Head of caudate nucleus (tissue), 42 donors: ENCODE measurements at regions not wholly inside any gene's neighbourhood (a gene's known extent, or its start where the extent isn't known, plus 50 kb on each side); places are given as distances from the start of the nearest gene placed in this dataset.
"Not testable (repeated sequence)": the region's sequence is repeated elsewhere in the genome, so short reads cannot be mapped to it uniquely, and the experiment has no call there.

Experiments
- DNase-seq, 42 donors: peaks; one replicate each; pipeline versions ENCODE4 v3.0.0 to v3.0.0-alpha.2; 2020 to 2021; ENCODE audit warnings: mixed read lengths in 7 of 42
- intact Hi-C: fragments of 100-400 bp; cut with DNase I; formaldehyde crosslinking; loops from one replicate; pipeline ENCODE4 v1.15.0; 2022

- intact Hi-C loops = no loop called here
- DNase-seq = no peak
Observed at GRCh38 chr6:92688342-92688741, 731.0 kb downstream of the EPHA7 start.

GRCh38 chr6:92687278-92687677, 732.1 kb downstream of the EPHA7 start:
- no peak for DNase-seq
- intact Hi-C loops = no loop called here

GRCh38 chr6:92684386-92684785, 735.0 kb downstream of the EPHA7 start:
- no peak for DNase-seq
- intact Hi-C loops = no loop called here

GRCh38 chr6:92683748-92684147, 735.6 kb downstream of the EPHA7 start:
- DNase-seq = no peak
- intact Hi-C loops = no loop called here

- no peak for DNase-seq
- intact Hi-C loops = no loop called here
Observed at GRCh38 chr6:92682516-92683398, 736.6 kb downstream of the EPHA7 start.

- intact Hi-C loops = no loop called here
- no peak for DNase-seq
Observed at GRCh38 chr6:92681401-92681800, 738.0 kb downstream of the EPHA7 start.

GRCh38 chr6:92671462-92671861, 747.9 kb downstream of the EPHA7 start:
- intact Hi-C loops, DNase-seq: not testable (repeated sequence)

- no peak for DNase-seq
- intact Hi-C loops = no loop called here
Observed at GRCh38 chr6:92667843-92668242, 751.5 kb downstream of the EPHA7 start.

GRCh38 chr6:92648364-92649086, 770.8 kb downstream of the EPHA7 start:
- intact Hi-C loops = no loop called here
- no peak for DNase-seq

GRCh38 chr6:92647630-92648029, 771.7 kb downstream of the EPHA7 start:
- intact Hi-C loops = no loop called here

GRCh38 chr6:92644104-92644791, 775.1 kb downstream of the EPHA7 start:
- intact Hi-C loops = not testable (repeated sequence)
- peak in 36 of 42 donors; percentile 3 to 56 (median 24) for DNase-seq

More at GRCh38 chr6:92647630-92648029, 771.7 kb downstream of the EPHA7 start:
- DNase-seq = no peak

GRCh38 chr6:92635553-92636153, 783.7 kb downstream of the EPHA7 start:
- intact Hi-C loops = no loop called here
- DNase-seq = no peak

GRCh38 chr6:92634561-92634960, 784.8 kb downstream of the EPHA7 start:
- no peak for DNase-seq
- intact Hi-C loops = no loop called here

GRCh38 chr6:92623431-92623830, 795.9 kb downstream of the EPHA7 start:
- no peak for DNase-seq
- intact Hi-C loops = no loop called here

- intact Hi-C loops = no loop called here
- no peak for DNase-seq
Observed at GRCh38 chr6:92617721-92618120, 801.6 kb downstream of the EPHA7 start.

GRCh38 chr6:92608751-92609150, 810.6 kb downstream of the EPHA7 start:
- DNase-seq = no peak
- intact Hi-C loops = no loop called here

- no peak for DNase-seq
- intact Hi-C loops = no loop called here
Observed at GRCh38 chr6:92593201-92593600, 826.2 kb downstream of the EPHA7 start.

GRCh38 chr6:92589996-92590395, 829.4 kb downstream of the EPHA7 start:
- intact Hi-C loops = no loop called here

GRCh38 chr6:92588148-92588547, 831.2 kb downstream of the EPHA7 start:
- no peak for DNase-seq
- intact Hi-C loops = no loop called here

More at GRCh38 chr6:92589996-92590395, 829.4 kb downstream of the EPHA7 start:
- no peak for DNase-seq
